GM12875 (cell line): ENCODE measurements at regions not wholly inside any gene's neighbourhood (a gene's known extent, or its start where the extent isn't known, plus 50 kb on each side); places are given as distances from the start of the nearest gene placed in this dataset.

Experiments used
- H3K4me3 ChIP-seq: one replicate; pipeline ENCODE4 v1.5.1; 2011; ENCODE audit warnings: low read depth, low read length, control low read depth
- TF ChIP-seq, protein P1 (sequence below): IDR thresholded peaks from 2 replicates; pipeline ENCODE4 v1.5.1; 2011; ENCODE audit warnings: low read depth, mild to moderate bottlenecking, control low read depth, inconsistent platforms, low read length, moderate library complexity, borderline replicate concordance; ENCODE audit not compliant: insufficient read depth

DNA sequence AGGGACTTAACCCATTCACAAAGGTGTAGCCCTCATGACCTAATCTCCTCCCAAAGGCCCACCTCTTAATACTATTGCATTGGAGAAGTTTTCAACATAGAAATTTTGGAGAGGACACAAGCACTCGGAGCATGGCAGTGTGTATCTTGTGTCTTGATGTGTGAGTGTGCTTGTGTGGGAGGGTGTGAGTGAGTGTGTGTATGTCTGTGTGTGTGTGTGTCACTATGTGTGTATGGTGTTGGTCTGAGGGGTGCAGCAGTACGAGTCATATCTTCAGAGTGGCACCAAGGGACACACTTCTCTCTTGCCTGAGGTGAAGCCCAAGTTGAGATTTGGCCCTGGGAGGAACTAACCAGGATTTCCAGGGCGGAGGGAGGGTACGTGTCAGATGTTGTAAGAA is 73.7 kb downstream of the NAV1 start:
- H3K4me3 ChIP-seq = no peak overlapping the region
- TF ChIP-seq, protein P1, sequence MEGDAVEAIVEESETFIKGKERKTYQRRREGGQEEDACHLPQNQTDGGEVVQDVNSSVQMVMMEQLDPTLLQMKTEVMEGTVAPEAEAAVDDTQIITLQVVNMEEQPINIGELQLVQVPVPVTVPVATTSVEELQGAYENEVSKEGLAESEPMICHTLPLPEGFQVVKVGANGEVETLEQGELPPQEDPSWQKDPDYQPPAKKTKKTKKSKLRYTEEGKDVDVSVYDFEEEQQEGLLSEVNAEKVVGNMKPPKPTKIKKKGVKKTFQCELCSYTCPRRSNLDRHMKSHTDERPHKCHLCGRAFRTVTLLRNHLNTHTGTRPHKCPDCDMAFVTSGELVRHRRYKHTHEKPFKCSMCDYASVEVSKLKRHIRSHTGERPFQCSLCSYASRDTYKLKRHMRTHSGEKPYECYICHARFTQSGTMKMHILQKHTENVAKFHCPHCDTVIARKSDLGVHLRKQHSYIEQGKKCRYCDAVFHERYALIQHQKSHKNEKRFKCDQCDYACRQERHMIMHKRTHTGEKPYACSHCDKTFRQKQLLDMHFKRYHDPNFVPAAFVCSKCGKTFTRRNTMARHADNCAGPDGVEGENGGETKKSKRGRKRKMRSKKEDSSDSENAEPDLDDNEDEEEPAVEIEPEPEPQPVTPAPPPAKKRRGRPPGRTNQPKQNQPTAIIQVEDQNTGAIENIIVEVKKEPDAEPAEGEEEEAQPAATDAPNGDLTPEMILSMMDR = no peak

DNA sequence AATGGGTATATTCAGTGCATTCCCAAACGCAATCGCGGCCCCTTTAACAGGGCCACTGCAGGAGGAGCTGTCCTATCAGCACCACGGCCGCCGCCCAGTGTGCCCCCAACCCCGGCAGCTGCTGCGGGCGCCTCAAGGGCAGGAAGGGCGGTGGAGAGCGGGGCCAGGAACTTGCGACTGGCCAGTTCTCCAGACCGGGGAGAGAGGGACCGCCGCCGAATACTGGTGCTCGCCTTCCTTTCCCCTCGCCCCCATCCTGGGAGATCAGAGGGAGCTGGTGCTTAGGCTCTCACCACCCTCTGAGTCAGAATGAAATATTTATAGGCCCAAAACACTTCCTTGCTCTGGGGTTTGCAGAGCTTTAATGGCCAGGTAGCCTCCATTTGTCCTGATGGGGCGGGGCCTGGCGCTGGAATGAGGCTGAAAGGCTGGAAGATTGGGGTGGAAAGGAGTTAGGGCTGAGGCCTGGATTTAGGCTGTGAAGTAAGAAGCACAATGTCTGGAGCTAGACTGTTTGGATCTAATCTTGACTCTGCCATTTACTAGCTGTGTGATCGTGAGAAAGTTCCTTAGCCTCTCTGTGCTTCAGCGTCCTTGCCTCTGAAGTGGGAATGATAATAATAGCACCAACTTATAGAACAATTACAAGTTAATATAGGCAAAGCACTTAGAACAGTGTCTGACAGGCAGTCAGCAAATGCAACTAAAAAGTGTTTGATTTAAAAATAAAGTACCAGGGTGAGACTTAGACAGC is 75.5 kb downstream of the NAV1 start:
- TF ChIP-seq, protein P1 = no peak
- no peak overlapping the region for H3K4me3 ChIP-seq

DNA sequence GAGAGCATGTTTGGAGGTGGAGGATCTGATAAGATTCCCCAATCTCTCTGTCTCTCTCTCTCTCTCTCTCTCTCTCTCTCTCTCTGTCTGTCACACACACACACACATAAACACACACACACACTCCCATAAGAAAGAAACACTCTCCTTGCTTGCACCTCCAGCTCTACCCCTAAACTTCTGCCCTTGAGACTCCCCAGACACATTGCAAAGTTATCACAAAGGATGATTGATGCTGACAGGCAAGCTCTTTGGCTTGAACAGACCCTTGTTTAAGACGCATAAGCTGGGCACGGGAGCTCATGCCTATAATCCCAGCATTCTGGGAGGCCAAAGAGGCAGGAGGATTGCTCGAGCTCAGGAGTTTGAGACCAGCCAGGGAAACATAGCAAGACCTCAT is 78.2 kb downstream of the NAV1 start:
- TF ChIP-seq, protein P1 = no peak
- no peak overlapping the region for H3K4me3 ChIP-seq

DNA sequence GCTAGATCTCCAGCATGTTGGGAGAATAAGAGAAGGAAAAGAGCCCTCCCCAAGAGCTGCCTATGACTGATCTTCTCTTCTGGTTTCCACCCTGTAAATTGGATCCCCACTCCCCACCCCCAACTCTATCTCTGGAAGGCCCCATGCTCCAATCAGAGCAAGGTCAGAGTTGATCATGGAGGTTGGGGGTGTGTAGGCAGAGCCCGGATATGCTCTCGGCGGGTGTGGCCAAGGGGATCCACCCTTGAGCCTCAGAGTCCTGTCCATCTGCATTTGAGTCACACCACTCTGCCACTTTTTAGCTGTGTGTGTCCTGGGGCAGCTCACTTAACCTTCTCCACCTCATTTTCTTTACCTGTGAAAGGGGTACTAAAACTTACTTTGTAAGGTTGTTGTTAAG is 79.5 kb downstream of the NAV1 start:
- no peak overlapping the region for H3K4me3 ChIP-seq
- TF ChIP-seq, protein P1 = no peak

DNA sequence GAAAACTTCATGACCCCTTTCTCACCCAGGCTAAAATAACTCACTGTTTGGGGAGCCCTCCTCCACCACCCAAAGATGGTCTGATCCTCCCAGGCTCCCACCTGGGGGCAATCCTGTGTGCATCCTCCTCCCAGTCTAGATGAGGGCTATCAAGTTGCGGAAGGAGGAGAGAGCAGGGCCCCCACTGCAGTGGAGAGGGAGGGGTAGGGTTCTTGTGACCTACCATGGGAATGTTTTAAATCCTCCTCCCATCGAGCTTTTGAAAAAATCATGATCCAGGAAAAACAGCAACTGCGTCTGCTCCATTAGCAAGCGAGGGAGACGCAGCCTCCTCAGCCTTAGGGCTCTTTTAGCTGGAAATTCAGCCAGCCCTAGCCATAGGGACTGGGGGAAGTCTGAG is 80.0 kb downstream of the NAV1 start:
- TF ChIP-seq, protein P1 = no peak
- no peak overlapping the region for H3K4me3 ChIP-seq

DNA sequence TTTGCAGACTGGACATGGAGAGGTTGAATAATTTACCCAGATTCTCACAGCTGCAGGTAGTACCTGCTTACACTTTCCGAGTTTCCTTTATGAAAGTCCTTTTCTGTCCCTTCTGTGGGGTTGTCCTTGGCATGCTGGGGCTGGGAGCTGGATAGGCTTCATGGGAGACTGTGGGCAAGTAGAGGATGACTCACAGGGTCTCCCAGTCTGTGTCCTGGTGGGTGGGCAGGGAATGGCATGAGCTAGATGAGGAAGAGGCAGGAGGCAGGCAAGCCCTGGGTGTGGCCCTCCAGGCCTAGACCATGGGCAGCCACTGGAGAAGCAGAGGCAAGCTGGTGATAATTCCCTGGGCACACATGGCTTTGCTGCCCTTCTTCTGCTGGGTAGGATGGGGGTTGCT is 80.6 kb downstream of the NAV1 start:
- no peak overlapping the region for H3K4me3 ChIP-seq
- TF ChIP-seq, protein P1 = no peak

GRCh38 chr1:201622353-201622752 is 83.4 kb downstream of the NAV1 start:
- TF ChIP-seq, protein P1 = no peak
- no peak overlapping the region for H3K4me3 ChIP-seq
